Tibial nerve (tissue), 4 donors: ENCODE measurements at regions not wholly inside any gene's neighbourhood (a gene's known extent, or its start where the extent isn't known, plus 50 kb on each side); places are given as distances from the start of the nearest gene placed in this dataset.

ENCODE experiments used
- DNase-seq, 2 donors: peaks; one replicate each; pipeline ENCODE4 v3.0.0-alpha.2; 2019; ENCODE audit warnings: low spot score in 2 of 2
- H3K27ac ChIP-seq, 4 donors: fragments of 200-600 bp; sonication (generic) in 3 of 4; one replicate each; pipeline ENCODE4 v1.5.1; 2017 to 2019; ENCODE audit warnings: mild to moderate bottlenecking in 1 of 4
- H3K27me3 ChIP-seq, 2 donors: fragments of 200-600 bp; sonication (generic) in 1 of 2; one replicate each; pipeline versions ENCODE4 v1.5.1 to v1.6.0; 2017 to 2019
- H3K36me3 ChIP-seq, 3 donors: fragments of 200-600 bp; sonication (generic); one replicate each; pipeline ENCODE4 v1.5.1; 2018 to 2019
- H3K4me1 ChIP-seq, 4 donors: fragments of 200-600 bp; sonication (generic) in 3 of 4; one replicate each; pipeline ENCODE4 v1.5.1; 2017 to 2019
- H3K4me3 ChIP-seq, 4 donors: fragments of 200-600 bp; sonication (generic) in 3 of 4; one replicate each; pipeline ENCODE4 v1.5.1; 2017 to 2019; ENCODE audit warnings: mild to moderate bottlenecking in 1 of 4, moderate library complexity in 1 of 4
- H3K9me3 ChIP-seq, 4 donors: fragments of 200-600 bp; sonication (generic) in 3 of 4; one replicate each; pipeline ENCODE4 v1.5.1; 2017 to 2019
- CTCF ChIP-seq, 5 experiments: fragments of 200-600 bp in 3 of 5; fragments of 450-650 bp in 2 of 5; sonication (generic) in 3 of 5; IDR thresholded peaks; one replicate each; pipeline ENCODE4 v1.5.1; 2016 to 2019; ENCODE audit warnings: antibody characterized with exemption in 5 of 5, mild to moderate bottlenecking in 3 of 5, moderate library complexity in 2 of 5
- EP300 ChIP-seq, 2 donors: sonication (generic); formaldehyde crosslinking; IDR thresholded peaks; one replicate each; pipeline ENCODE4 v1.6.1; 2017; ENCODE audit warnings: antibody characterized with exemption in 2 of 2, mild to moderate bottlenecking in 1 of 2
- POLR2A ChIP-seq, 2 donors: fragments of 450-650 bp; IDR thresholded peaks; one replicate each; pipeline ENCODE4 v1.6.1; 2017; ENCODE audit warnings: antibody characterized with exemption in 2 of 2, mild to moderate bottlenecking in 2 of 2, moderate library complexity in 2 of 2
- WGBS, 2 donors: methylation state at CpG; one replicate each; pipeline ENCODE4 v1.1.5; 2018; 5-methylcytosine and 5-hydroxymethylcytosine counted together

GRCh38 chr3:78414261-78414660 lies 1353.5 kb downstream of the ROBO1 start:
- no peaks in the 10 kb centered on the region for H3K27me3 ChIP-seq
- no peak for DNase-seq
- H3K36me3 ChIP-seq = no peaks in the 10 kb centered on the region
- no peak overlapping the region for H3K27ac ChIP-seq
- WGBS, 2 donors = 66 to 72% methylated on average over 2 of the region's 2 CpGs
- no peak for TF ChIP-seq EP300 (IDR thresholded peaks at IDR 0.05)
- TF ChIP-seq CTCF (IDR thresholded peaks at IDR 0.05) = no peak
- no peak for TF ChIP-seq POLR2A (IDR thresholded peaks at IDR 0.05)
- H3K4me3 ChIP-seq = no peak overlapping the region
- H3K4me1 ChIP-seq = no peaks in the 10 kb centered on the region
- no peaks in the 10 kb centered on the region for H3K9me3 ChIP-seq

- no peak overlapping the region for H3K4me3 ChIP-seq
- H3K27ac ChIP-seq = no peak overlapping the region
- no peaks in the 10 kb centered on the region for H3K9me3 ChIP-seq
- H3K4me1 ChIP-seq = no peaks in the 10 kb centered on the region
- TF ChIP-seq EP300 (IDR thresholded peaks at IDR 0.05) = no peak
- TF ChIP-seq CTCF (IDR thresholded peaks at IDR 0.05) = no peak
- TF ChIP-seq POLR2A (IDR thresholded peaks at IDR 0.05) = no peak
- DNase-seq = no peak
- no peaks in the 10 kb centered on the region for H3K27me3 ChIP-seq
- H3K36me3 ChIP-seq = no peaks in the 10 kb centered on the region
Measured at GRCh38 chr3:78420611-78421010, 1347.2 kb downstream of the ROBO1 start.

- WGBS, 2 donors = 81 to 86% methylated on average over 7 of the region's 7 CpGs
- Histone ChIP-seq H3K4me1 (no peaks in the 10 kb centered on the region), H3K27me3 (no peaks in the 10 kb centered on the region), H3K9me3 (no peaks in the 10 kb centered on the region), H3K27ac (no peak overlapping the region), H3K4me3 (no peak overlapping the region), H3K36me3 (no peaks in the 10 kb centered on the region)
- TF ChIP-seq POLR2A (IDR thresholded peaks at IDR 0.05) (no peak), EP300 (IDR thresholded peaks at IDR 0.05) (no peak), CTCF (IDR thresholded peaks at IDR 0.05) (no peak)
- no peak for DNase-seq
Measured at GRCh38 chr3:78421247-78421966, 1346.4 kb downstream of the ROBO1 start.

- WGBS, 2 donors = 61 to 67% methylated on average over 1 of the region's 1 CpG
- peaks cover 0 to under 1% (median 0%) of the 10 kb centered on the region in 4 donors for H3K9me3 ChIP-seq
- TF ChIP-seq EP300 (IDR thresholded peaks at IDR 0.05) (no peak), CTCF (IDR thresholded peaks at IDR 0.05) (no peak), POLR2A (IDR thresholded peaks at IDR 0.05) (no peak)
Measured at GRCh38 chr3:78424656-78425055, 1343.1 kb downstream of the ROBO1 start.

GRCh38 chr3:78426454-78426853 lies 1341.3 kb downstream of the ROBO1 start:
- WGBS, 2 donors = 51 to 56% methylated on average over 1 of the region's 1 CpG
- no peaks in the 10 kb centered on the region for H3K36me3 ChIP-seq
- TF ChIP-seq EP300 (IDR thresholded peaks at IDR 0.05) = no peak
- no peak for TF ChIP-seq POLR2A (IDR thresholded peaks at IDR 0.05)
- no peak for TF ChIP-seq CTCF (IDR thresholded peaks at IDR 0.05)

More at GRCh38 chr3:78424656-78425055, 1343.1 kb downstream of the ROBO1 start:
- Histone ChIP-seq H3K27ac (no peak overlapping the region), H3K36me3 (no peaks in the 10 kb centered on the region), H3K27me3 (no peaks in the 10 kb centered on the region), H3K4me3 (no peak overlapping the region), H3K4me1 (no peaks in the 10 kb centered on the region)
- no peak for DNase-seq

More at GRCh38 chr3:78426454-78426853, 1341.3 kb downstream of the ROBO1 start:
- Histone ChIP-seq H3K27me3 (no peaks in the 10 kb centered on the region), H3K4me3 (no peak overlapping the region), H3K9me3 (peaks cover 0 to 8% (median 0%) of the 10 kb centered on the region in 4 donors), H3K4me1 (no peaks in the 10 kb centered on the region), H3K27ac (no peak overlapping the region)
- no peak for DNase-seq
